GM19043 (cell line): ENCODE measurements at regions not wholly inside any gene's neighbourhood (a gene's known extent, or its start where the extent isn't known, plus 50 kb on each side); places are given as distances from the start of the nearest gene placed in this dataset.

Source experiments
- ATAC-seq: cut with Tn5 transposase; IDR thresholded peaks from one replicate; pipeline ENCODE4 v1.9.1; 2021; ENCODE audit warnings: low read depth; ENCODE audit not compliant: unreplicated experiment

GRCh38 chr21:22250355-22250754 is 1252.1 kb downstream of the NCAM2 start:
- no peak for ATAC-seq

GRCh38 chr21:22253761-22254160 is 1255.6 kb downstream of the NCAM2 start:
- ATAC-seq: no peak

- ATAC-seq: no peak
Measured at GRCh38 chr21:22258821-22259220, 1260.6 kb downstream of the NCAM2 start.

GRCh38 chr21:22260274-22260673 is 1262.1 kb downstream of the NCAM2 start:
- ATAC-seq: no peak

- ATAC-seq: no peak
Measured at GRCh38 chr21:22263890-22264289, 1265.7 kb downstream of the NCAM2 start.

GRCh38 chr21:22277341-22277740 is 1279.1 kb downstream of the NCAM2 start:
- no peak for ATAC-seq

GRCh38 chr21:22278366-22278765 is 1280.2 kb downstream of the NCAM2 start:
- no peak for ATAC-seq

- ATAC-seq: no peak
Measured at GRCh38 chr21:22280851-22281250, 1282.6 kb downstream of the NCAM2 start.

- no peak for ATAC-seq
Measured at GRCh38 chr21:22288885-22289499, 1290.8 kb downstream of the NCAM2 start.

GRCh38 chr21:22292144-22292543 is 1293.9 kb downstream of the NCAM2 start:
- ATAC-seq: no peak

GRCh38 chr21:22297575-22297974 is 1299.4 kb downstream of the NCAM2 start:
- ATAC-seq: no peak

GRCh38 chr21:22311741-22312462 is 1313.7 kb downstream of the NCAM2 start:
- ATAC-seq: no peak

GRCh38 chr21:22314963-22315362 is 1316.8 kb downstream of the NCAM2 start:
- no peak for ATAC-seq

GRCh38 chr21:22319435-22319834 is 1321.2 kb downstream of the NCAM2 start:
- ATAC-seq: no peak

- ATAC-seq: no peak
Measured at GRCh38 chr21:22342889-22343288, 1344.7 kb downstream of the NCAM2 start.

- no peak for ATAC-seq
Measured at GRCh38 chr21:22343303-22343702, 1345.1 kb downstream of the NCAM2 start.

- ATAC-seq: no peak
Measured at GRCh38 chr21:22343721-22344120, 1345.5 kb downstream of the NCAM2 start.

GRCh38 chr21:22345624-22346023 is 1347.4 kb downstream of the NCAM2 start:
- no peak for ATAC-seq

GRCh38 chr21:22346576-22346975 is 1348.4 kb downstream of the NCAM2 start:
- ATAC-seq: no peak

- no peak for ATAC-seq
Measured at GRCh38 chr21:22351076-22351475, 1352.9 kb downstream of the NCAM2 start.

- no peak for ATAC-seq
Measured at GRCh38 chr21:22352088-22352487, 1353.9 kb downstream of the NCAM2 start.

GRCh38 chr21:22355949-22356348 is 1357.7 kb downstream of the NCAM2 start:
- no peak for ATAC-seq
